GM18951 (cell line): ENCODE measurements at regions not wholly inside any gene's neighbourhood (a gene's known extent, or its start where the extent isn't known, plus 50 kb on each side); places are given as distances from the start of the nearest gene placed in this dataset.
"Not testable (repeated sequence)": the region's sequence is repeated elsewhere in the genome, so short reads cannot be mapped to it uniquely, and the experiment has no call there.

ENCODE experiments used
- POLR2A ChIP-seq: IDR thresholded peaks from 4 replicates; pipeline ENCODE4 v1.6.1; 2011; ENCODE audit warnings: mild to moderate bottlenecking; ENCODE audit not compliant: insufficient read length, insufficient read depth; ENCODE audit errors: extremely low read depth
- in situ Hi-C: fragments of 300-500 bp; cut with MboI; formaldehyde crosslinking; loops from one replicate; pipeline ENCODE4 v1.12.0; 2022; ENCODE audit warnings: low sequenced_read_pairs, mixed read lengths, inconsistent platforms; ENCODE audit not compliant: unreplicated experiment

DNA sequence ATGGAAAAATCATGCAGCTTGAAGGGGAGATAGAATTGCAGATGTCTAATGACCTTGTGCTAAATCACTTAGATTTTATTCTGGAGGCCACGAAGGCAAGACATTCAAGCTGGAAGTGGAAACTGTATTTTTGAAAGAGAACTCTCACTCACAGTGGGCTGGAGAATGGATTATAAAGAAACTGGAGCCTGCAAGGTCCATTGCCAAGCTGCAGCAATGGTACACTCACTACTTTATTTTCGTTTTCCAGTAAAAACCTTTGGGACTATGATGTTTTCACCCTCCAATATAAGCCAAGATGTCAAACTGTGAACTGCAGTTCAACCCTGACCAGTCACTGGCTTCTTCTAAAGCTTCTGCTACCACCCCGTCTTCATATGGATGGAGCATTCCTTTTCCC lies 62.0 kb downstream of the SKIDA1 start:
- no peak for TF ChIP-seq POLR2A
- in situ Hi-C loops, result no loop called here

DNA sequence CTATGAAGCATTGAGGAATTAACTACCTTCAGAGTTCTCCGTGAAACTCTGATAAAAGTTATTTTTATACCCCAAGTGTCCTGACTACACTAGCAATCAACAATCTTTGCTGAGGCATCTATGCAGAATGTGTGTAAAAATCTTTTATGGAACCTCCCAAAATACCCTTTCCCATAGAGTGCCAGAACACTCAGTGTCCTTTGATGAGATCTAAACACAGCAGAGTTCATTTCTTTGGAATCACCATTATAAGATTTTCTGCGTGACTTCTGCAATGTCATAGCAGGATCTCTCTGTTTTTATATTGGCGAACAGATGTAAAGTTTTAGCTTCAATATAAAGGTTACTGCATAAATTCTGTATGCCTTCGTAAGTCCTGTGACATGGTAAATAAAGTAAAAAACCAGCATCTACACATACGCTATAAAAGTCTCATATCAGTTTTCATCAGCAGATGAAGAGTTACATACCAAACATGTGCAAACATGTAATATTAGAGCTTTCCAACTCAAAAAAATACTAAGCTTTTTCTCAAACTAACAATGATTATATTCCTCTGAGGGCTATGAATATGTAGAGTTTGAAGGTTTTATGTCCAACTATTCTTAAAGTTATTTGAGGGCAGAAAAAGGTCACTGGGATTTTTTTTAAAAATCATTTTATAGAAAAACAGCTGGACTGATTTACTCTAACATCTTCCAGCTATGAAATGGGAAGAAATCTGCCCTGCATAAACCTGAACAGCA lies 67.2 kb downstream of the SKIDA1 start:
- in situ Hi-C loops, result no loop called here
- TF ChIP-seq POLR2A, result no peak

DNA sequence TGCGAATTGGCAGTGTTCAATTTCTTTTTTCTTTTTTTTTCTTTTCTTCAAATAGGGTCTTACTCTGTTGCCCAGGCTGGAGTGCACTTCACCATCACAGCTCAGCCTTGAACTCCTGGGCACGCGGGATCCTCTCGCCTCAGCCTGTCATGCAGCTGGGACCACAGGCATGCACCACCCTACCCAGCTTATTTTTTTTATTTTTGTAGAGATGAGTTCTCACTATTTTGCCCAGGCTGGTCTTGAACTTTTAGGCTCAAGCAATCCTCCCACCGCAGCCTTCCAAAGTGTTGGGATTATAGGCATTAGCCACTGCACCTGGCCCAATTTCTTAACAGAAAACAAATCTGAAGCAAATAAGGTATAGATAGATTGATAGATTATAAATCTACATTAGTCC lies 69.3 kb downstream of the SKIDA1 start:
- in situ Hi-C loops, result no loop called here
- TF ChIP-seq POLR2A, result no peak

DNA sequence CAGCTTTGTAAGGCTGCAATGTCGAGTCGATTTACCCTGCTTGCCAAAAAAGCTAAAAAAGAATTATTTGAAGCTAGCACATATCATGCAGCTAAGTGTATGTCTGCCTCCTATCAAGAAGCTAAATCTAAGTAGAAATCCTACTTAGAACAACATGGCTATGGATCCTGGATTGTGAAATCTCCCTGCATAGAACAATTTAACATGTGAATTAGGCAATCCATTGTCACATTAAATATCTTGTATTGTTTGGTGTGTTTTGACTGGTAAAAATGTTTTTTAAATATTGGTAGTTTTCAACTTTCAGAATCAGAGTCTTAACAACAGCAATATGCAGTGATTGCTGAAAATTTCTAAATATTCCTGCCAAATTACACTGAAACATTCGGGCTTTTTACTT lies 73.3 kb downstream of the SKIDA1 start:
- TF ChIP-seq POLR2A, result no peak
- in situ Hi-C loops, result no loop called here

DNA sequence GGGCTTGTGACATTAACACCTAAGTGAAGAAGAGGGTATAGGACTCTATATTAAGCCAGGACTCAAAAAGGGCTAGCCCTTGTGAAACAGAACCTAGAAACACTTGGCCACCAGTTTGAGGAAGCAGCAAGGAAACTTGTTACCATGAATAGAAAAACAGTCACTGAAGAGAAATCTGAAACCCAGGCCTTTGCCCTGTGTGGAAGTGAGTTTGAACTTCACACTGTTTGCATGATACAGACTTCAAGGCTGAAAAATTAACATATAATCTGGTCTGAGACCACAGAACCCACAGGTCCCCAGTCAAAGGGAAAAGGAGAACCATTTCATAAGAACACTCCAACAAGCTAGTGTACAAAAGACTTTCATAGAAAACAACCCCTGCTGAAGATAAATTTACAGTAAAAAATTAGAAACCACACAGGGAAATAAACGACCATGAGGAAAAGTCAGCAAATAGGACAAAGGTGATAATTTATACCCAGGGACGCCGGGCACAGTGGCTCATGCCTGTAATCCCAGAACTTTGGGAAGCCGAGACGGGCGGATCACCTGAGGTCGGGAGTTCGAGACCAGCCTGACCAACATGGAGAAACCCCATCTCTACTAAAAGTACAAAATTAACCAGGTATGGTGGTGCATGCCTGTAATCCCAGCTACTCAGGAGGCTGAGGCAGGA lies 76.1 kb downstream of the SKIDA1 start:
- in situ Hi-C loops, result no loop called here
- no peak for TF ChIP-seq POLR2A

DNA sequence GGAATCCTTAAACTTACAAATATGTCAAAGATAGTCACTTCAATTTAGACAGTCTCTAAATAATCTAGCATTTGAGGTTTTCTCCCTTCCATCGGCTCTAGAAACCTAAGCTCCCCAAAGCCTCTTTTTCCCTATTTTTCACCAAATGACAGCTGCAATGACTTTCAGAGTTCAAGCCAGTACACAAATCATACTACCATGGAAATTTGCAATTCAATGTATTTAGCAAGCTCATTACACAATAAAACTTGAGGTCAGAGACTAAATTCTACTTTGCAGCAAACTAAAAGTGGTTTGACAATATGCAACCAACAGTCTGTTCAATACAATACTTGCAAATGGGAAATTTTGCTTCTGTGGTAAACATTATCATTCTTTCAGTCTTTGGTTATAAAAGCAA lies 80.3 kb downstream of the SKIDA1 start:
- no peak for TF ChIP-seq POLR2A
- in situ Hi-C loops, result no loop called here

DNA sequence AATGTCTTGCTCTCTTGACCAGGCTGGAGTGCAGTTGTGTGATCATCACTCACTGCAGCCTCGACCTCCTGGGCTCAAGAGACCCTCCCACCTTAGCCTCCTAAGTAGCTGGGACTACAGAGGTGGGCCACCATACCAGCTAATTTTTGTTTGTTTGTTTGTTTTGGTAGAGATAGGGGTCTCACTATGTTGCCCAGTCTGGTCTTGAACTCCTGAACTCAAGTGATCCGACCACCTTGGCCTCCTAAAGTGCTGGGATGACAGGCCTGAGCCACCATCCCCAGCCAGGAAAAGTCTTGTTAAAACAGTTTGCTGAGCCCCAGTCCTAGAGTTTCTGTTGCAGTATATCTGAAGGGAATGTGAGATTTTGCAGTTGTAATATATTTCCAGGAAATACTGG lies 83.9 kb downstream of the SKIDA1 start:
- TF ChIP-seq POLR2A, result no peak

DNA sequence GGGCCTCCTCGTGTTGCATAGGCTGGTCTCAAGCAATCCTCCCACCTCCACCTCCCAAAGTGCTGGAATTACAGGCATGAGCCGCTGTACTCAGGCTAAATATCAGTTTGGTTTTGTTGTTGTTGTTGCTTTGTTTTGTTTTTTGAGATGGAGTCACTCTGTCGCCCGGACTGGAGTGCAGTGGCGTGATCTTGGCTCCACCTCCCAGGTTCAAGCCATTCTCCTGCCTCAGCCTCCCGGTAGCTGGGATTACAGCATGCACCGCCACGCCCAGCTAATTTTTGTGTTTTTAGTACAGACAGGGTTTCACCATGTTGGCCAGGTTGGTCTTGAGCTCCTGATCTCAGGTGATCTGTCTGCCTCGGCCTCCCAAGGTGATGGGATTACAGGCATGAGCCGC lies 86.6 kb downstream of the SKIDA1 start:
- in situ Hi-C loops, result not testable (repeated sequence)

More for the DNA sequence above, 83.9 kb downstream of the SKIDA1 start:
- in situ Hi-C loops, result no loop called here

DNA sequence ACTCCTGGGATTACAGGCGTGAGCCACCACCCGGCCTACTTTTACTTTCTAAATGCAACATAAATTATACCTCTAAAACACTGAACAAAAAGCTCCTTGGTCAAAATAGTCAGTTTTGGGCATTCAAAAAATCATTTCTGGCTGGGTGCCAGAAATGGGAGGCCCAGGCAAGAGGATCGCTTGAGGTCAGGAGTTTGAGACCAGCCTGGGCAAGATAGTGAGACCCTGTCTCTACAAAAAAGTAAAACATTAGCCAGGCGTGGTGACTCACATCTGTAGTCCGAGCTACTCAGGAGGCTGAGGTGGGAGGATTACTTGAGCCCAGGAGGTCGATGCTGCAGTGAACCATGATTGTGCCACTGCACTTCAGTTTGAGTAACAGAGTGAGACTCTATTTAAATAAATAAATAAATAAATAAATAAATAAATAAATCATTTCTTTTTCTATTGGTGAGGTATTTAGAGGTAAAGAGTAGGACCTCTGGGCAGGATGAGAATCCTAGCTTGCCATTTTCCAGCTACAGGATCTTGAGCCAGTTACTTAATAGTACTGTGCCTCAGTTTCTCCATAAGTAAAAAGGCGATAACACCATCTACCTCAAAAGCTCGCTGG lies 87.6 kb downstream of the SKIDA1 start:
- TF ChIP-seq POLR2A, result no peak
- in situ Hi-C loops, result no loop called here

DNA sequence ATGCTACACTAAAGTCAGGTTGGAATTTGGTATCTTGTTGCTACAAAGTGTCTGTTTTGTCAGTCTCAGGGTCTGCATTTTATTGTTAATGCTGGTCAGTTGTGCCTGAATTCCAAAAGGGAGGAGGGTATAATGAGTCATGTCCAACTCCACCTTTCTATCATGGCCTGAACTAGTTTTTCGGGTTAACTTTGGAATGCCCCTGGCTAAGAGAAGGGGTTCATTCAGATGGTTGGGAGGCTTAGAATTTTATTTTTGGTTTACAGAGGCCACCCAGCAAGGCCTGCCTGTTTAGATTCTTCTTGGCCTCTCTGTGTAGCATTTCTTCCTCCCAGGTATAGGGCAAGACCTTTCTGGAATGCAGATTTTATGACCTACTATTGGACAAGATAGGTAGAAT lies 93.2 kb downstream of the SKIDA1 start:
- in situ Hi-C loops, result no loop called here
- TF ChIP-seq POLR2A, result no peak

DNA sequence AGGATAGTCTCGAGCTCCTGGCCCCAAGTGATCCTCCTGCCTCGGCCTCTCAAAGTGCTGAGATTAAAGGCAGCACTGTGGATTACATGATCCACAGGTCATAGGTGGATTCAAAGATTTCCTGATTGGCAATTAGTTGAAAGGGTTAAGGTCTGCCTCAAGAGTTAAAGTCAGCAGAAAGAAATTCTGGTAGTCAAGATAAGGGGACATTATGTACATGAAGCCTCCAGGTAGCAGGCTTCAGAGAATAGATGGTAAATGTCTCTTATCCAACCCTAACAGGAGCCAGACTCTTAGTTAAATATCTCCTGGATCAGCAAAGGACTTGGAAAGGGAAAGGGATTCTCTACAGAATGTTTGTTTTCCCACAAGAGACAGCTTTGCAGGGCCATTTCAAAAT lies 93.7 kb downstream of the SKIDA1 start:
- in situ Hi-C loops, result no loop called here
- TF ChIP-seq POLR2A, result no peak

DNA sequence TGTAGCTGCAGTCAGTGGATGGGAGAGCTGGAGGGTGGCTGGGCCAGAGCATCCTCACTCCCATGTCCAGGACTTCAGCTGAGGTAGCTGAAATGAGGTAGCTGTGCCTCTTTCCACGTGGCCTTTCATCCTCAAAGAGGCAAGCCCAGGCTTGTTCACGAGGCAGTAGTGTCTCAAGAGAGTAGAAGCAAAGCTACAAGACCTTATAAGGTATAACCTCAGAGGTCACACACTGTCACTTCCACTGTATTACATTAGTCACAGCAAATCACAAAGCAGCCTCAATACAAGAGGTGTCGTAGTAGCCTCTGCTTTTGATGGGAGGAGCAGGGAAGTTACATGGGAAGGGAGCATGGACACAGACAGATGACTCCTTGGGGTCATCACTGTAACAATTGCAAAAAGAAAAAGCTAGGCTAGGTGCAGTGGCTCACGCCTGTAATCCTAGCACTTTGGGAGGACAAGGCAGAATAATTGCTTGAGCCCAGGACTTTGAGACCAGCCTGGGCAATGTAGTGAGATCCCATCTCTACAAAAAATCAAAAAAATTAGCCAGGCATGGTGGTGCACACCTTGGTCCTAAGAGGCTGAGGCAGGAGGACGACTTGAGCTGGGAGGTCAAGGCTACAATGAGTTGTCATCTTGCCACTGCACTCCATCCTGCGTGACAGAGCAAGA lies 97.5 kb downstream of the SKIDA1 start:
- no peak for TF ChIP-seq POLR2A
- in situ Hi-C loops, result no loop called here

DNA sequence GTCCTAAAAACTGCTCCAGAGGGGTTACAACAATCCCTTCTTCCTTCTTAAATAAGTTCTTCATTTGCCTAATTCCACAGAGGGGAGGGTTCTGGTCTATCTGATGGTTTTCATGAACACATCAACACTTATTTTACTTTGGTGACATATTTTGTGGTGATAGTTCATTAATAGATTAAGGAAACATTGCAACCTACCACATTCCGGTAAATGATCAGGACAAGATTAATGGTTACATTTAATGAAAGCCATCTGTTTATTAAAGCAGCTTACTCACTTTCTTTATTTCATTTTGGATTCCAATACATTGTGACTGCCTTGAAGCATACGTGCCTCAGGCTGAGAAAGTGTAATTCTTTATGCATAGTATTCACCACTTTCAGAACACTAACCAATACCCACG lies 101.0 kb downstream of the SKIDA1 start:
- in situ Hi-C loops, result no loop called here
- TF ChIP-seq POLR2A, result no peak
